Cardiac muscle cell (in vitro differentiated cells and primary cell): ENCODE measurements at regions not wholly inside any gene's neighbourhood (a gene's known extent, or its start where the extent isn't known, plus 50 kb on each side); places are given as distances from the start of the nearest gene placed in this dataset.

Experiments
- DNase-seq, 2 donors: peaks; one replicate each; pipeline versions ENCODE4 v3.0.0 to v3.0.0-alpha.2; 2010 to 2017; ENCODE audit warnings: low read depth in 1 of 2, low spot score in 1 of 2
- H3K27ac ChIP-seq: fragments of 200-600 bp; sonication (generic); 2 replicates; pipeline ENCODE4 v1.5.1; 2016
- H3K27me3 ChIP-seq: fragments of 200-600 bp; sonication (generic); 2 replicates; pipeline ENCODE4 v1.6.0; 2016; ENCODE audit warnings: control low read depth
- H3K36me3 ChIP-seq: fragments of 200-600 bp; sonication (generic); 2 replicates; pipeline ENCODE4 v1.5.1; 2016; ENCODE audit warnings: control low read depth
- H3K4me1 ChIP-seq: fragments of 200-600 bp; sonication (generic); 2 replicates; pipeline ENCODE4 v1.8.1; 2017; ENCODE audit warnings: low read depth, mild to moderate bottlenecking, mixed run types
- H3K4me3 ChIP-seq: fragments of 200-600 bp; sonication (generic); 2 replicates; pipeline ENCODE4 v1.5.1; 2016; ENCODE audit warnings: mild to moderate bottlenecking
- H3K9me3 ChIP-seq: fragments of 200-600 bp; sonication (generic); 2 replicates; pipeline ENCODE4 v1.5.1; 2017; ENCODE audit warnings: low read depth, mild to moderate bottlenecking, control low read depth
- CTCF ChIP-seq: IDR thresholded peaks from 2 replicates; pipeline ENCODE4 v1.5.1; 2012; ENCODE audit warnings: low read depth, mild to moderate bottlenecking, low read length

GRCh38 chr2:45192481-45192880 is 183.2 kb upstream of the SIX2 start:
- H3K27me3 ChIP-seq: peaks cover 5% of the 10 kb centered on the region
- DNase-seq: no peak
- no peak overlapping the region for H3K4me3 ChIP-seq
- TF ChIP-seq CTCF: no peak
- H3K27ac ChIP-seq: no peak overlapping the region
- no peaks in the 10 kb centered on the region for H3K36me3 ChIP-seq
- no peaks in the 10 kb centered on the region for H3K9me3 ChIP-seq
- H3K4me1 ChIP-seq: no peaks in the 10 kb centered on the region

GRCh38 chr2:45191976-45192375 is 182.7 kb upstream of the SIX2 start:
- Histone ChIP-seq H3K9me3 (no peaks in the 10 kb centered on the region), H3K4me3 (no peak overlapping the region), H3K27me3 (peaks cover 5% of the 10 kb centered on the region), H3K27ac (no peak overlapping the region), H3K4me1 (no peaks in the 10 kb centered on the region), H3K36me3 (no peaks in the 10 kb centered on the region)
- TF ChIP-seq CTCF: no peak
- peak in 1 of 2 donors; percentile 89 for DNase-seq

- no peak overlapping the region for H3K4me3 ChIP-seq
- TF ChIP-seq CTCF: no peak
- peaks cover 6% of the 10 kb centered on the region for H3K27me3 ChIP-seq
- peak in 1 of 2 donors; percentile 81 for DNase-seq
- H3K4me1 ChIP-seq: no peaks in the 10 kb centered on the region
- no peaks in the 10 kb centered on the region for H3K36me3 ChIP-seq
- H3K9me3 ChIP-seq: no peaks in the 10 kb centered on the region
- H3K27ac ChIP-seq: no peak overlapping the region
These were observed 182.1 kb upstream of the SIX2 start for GRCh38 chr2:45191146-45191863.

- TF ChIP-seq CTCF: no peak
- peak in 1 of 2 donors; percentile 59 for DNase-seq
- Histone ChIP-seq H3K9me3 (no peaks in the 10 kb centered on the region), H3K27ac (no peak overlapping the region), H3K4me1 (no peaks in the 10 kb centered on the region), H3K27me3 (peaks cover 8% of the 10 kb centered on the region), H3K4me3 (no peak overlapping the region), H3K36me3 (no peaks in the 10 kb centered on the region)
These were observed 181.3 kb upstream of the SIX2 start for GRCh38 chr2:45190481-45190942.

GRCh38 chr2:45184606-45185005 is 175.4 kb upstream of the SIX2 start:
- TF ChIP-seq CTCF: no peak
- H3K4me1 ChIP-seq: no peaks in the 10 kb centered on the region
- peak in 1 of 2 donors; percentile 57 for DNase-seq
- H3K9me3 ChIP-seq: no peaks in the 10 kb centered on the region
- H3K27me3 ChIP-seq: peaks cover 8% of the 10 kb centered on the region
- H3K4me3 ChIP-seq: no peak overlapping the region
- H3K36me3 ChIP-seq: no peaks in the 10 kb centered on the region
- no peak overlapping the region for H3K27ac ChIP-seq
